Transverse colon (tissue), 4 donors: ENCODE measurements at regions not wholly inside any gene's neighbourhood (a gene's known extent, or its start where the extent isn't known, plus 50 kb on each side); places are given as distances from the start of the nearest gene placed in this dataset.

Source experiments
- DNase-seq: peaks from one replicate; pipeline ENCODE4 v3.0.0-alpha.2; 2019
- H3K27ac ChIP-seq, 4 donors: fragments of 200-600 bp; sonication (generic); 2 replicates each; pipeline ENCODE4 v1.5.1; 2016 to 2018; ENCODE audit warnings: inconsistent platforms in 4 of 4
- H3K27me3 ChIP-seq: fragments of 200-600 bp; sonication (generic); 2 replicates; pipeline ENCODE4 v1.5.1; 2017; ENCODE audit warnings: inconsistent platforms
- H3K36me3 ChIP-seq, 4 donors: fragments of 200-600 bp; sonication (generic); 2 replicates each; pipeline ENCODE4 v1.5.1; 2017 to 2019; ENCODE audit warnings: inconsistent platforms in 4 of 4
- H3K4me1 ChIP-seq, 4 donors: fragments of 200-600 bp; sonication (generic); 2 replicates each; pipeline ENCODE4 v1.5.1; 2017 to 2020; ENCODE audit warnings: inconsistent platforms in 4 of 4
- H3K4me3 ChIP-seq, 4 donors: fragments of 200-600 bp; sonication (generic); 1 replicate in 1 of 4; 2 replicates in 3 of 4; pipeline versions ENCODE4 v1.5.1 to v1.6.1; 2017 to 2019; ENCODE audit warnings: inconsistent platforms in 4 of 4
- H3K9me3 ChIP-seq, 2 donors: fragments of 200-600 bp; sonication (generic); 2 replicates each; pipeline ENCODE4 v1.5.1; 2017 to 2019; ENCODE audit warnings: inconsistent platforms in 2 of 2
- CTCF ChIP-seq, 5 experiments: fragments of 200-600 bp in 3 of 5; fragments of 450-650 bp in 2 of 5; sonication (generic) in 3 of 5; IDR thresholded peaks; 1 replicate in 2 of 5; 2 replicates in 3 of 5; pipeline ENCODE4 v1.5.1; 2016 to 2017; ENCODE audit warnings: antibody characterized with exemption in 5 of 5, inconsistent platforms in 3 of 5, mild to moderate bottlenecking in 2 of 5, moderate library complexity in 1 of 5
- EP300 ChIP-seq: sonication (generic); formaldehyde crosslinking; IDR thresholded peaks from one replicate; pipeline ENCODE4 v1.6.1; 2017; ENCODE audit warnings: antibody characterized with exemption, low read depth
- POLR2A ChIP-seq: fragments of 450-650 bp; IDR thresholded peaks from one replicate; pipeline ENCODE4 v1.6.1; 2016; ENCODE audit warnings: antibody characterized with exemption, mild to moderate bottlenecking, moderate library complexity
- POLR2AphosphoS5 ChIP-seq, 3 donors: sonication (generic); formaldehyde crosslinking; IDR thresholded peaks; one replicate each; pipeline ENCODE4 v1.6.1; 2016; ENCODE audit warnings: antibody characterized with exemption in 3 of 3
- WGBS, 2 donors: methylation state at CpG; one replicate each; pipeline ENCODE4 v1.1.5; 2018; ENCODE audit warnings: low coverage in 1 of 2; 5-methylcytosine and 5-hydroxymethylcytosine counted together
- in situ Hi-C, 4 donors: fragments of 200-750 bp; cut with MboI; loops; one replicate each; pipeline versions ENCODE4 v1.15.0 to v1.15.1; 2017; ENCODE audit warnings: low sequenced_read_pairs in 3 of 4, low pct_ligation_motif_present in 1 of 4, low pct_unique_long_range_greater_than_20kb in 1 of 4
- intact Hi-C: fragments of 100-400 bp; cut with DNase I; formaldehyde crosslinking; loops from one replicate; pipeline ENCODE4 v1.15.1; 2023; ENCODE audit warnings: low total_unique reads

- intact Hi-C loops (no loop called here), in situ Hi-C loops (no loop called here)
- no peak overlapping the region for H3K27ac ChIP-seq
- H3K4me3 ChIP-seq, result peak overlapping the region in 3 of 4 donors; percentile 26 to 55 (median 39)
- peaks cover 94% of the 10 kb centered on the region for H3K27me3 ChIP-seq
- TF ChIP-seq POLR2A (no peak), POLR2AphosphoS5 (IDR thresholded peaks at IDR 0.05) (no peak), EP300 (no peak), CTCF (IDR thresholded peaks at IDR 0.05) (no peak)
- WGBS, 2 donors, result 13% methylated on average over 32 of the region's 83 CpGs; no CpG with 5 or more reads in 1 of the 2 donors
- no peaks in the 10 kb centered on the region for H3K9me3 ChIP-seq
- DNase-seq, result peak; percentile 52
- H3K4me1 ChIP-seq, result peaks cover 10 to 26% (median 23%) of the 10 kb centered on the region in 4 donors
- H3K36me3 ChIP-seq, result no peaks in the 10 kb centered on the region
Observed at GRCh38 chr5:155728146-155728856, 598.7 kb upstream of the SGCD start.

- peaks cover 10 to 26% (median 23%) of the 10 kb centered on the region in 4 donors for H3K4me1 ChIP-seq
- no peak for TF ChIP-seq EP300
- no peak for TF ChIP-seq CTCF (IDR thresholded peaks at IDR 0.05)
- no peak for TF ChIP-seq POLR2AphosphoS5 (IDR thresholded peaks at IDR 0.05)
- TF ChIP-seq POLR2A, result no peak
- in situ Hi-C loops (no loop called here), intact Hi-C loops (no loop called here)
- H3K9me3 ChIP-seq, result no peaks in the 10 kb centered on the region
- no peaks in the 10 kb centered on the region for H3K36me3 ChIP-seq
- peaks cover 97% of the 10 kb centered on the region for H3K27me3 ChIP-seq
- DNase-seq, result no peak
- peak overlapping the region in 3 of 4 donors; percentile 26 to 55 (median 39) for H3K4me3 ChIP-seq
- WGBS, 2 donors, result 14% methylated on average over 41 of the region's 54 CpGs; no CpG with 5 or more reads in 1 of the 2 donors
- no peak overlapping the region for H3K27ac ChIP-seq
Observed at GRCh38 chr5:155728857-155729683, 597.9 kb upstream of the SGCD start.

GRCh38 chr5:155729684-155730059 lies 597.3 kb upstream of the SGCD start:
- in situ Hi-C loops, result no loop called here
- Histone ChIP-seq H3K27me3 (peaks cover 91% of the 10 kb centered on the region), H3K4me1 (peaks cover 10 to 26% (median 23%) of the 10 kb centered on the region in 4 donors), H3K27ac (no peak overlapping the region), H3K4me3 (peak overlapping the region in 1 of 4 donors; percentile 55), H3K9me3 (no peaks in the 10 kb centered on the region), H3K36me3 (no peaks in the 10 kb centered on the region)
- intact Hi-C loops, result no loop called here
- TF ChIP-seq POLR2A (no peak), POLR2AphosphoS5 (IDR thresholded peaks at IDR 0.05) (no peak), EP300 (no peak), CTCF (IDR thresholded peaks at IDR 0.05) (no peak)
- DNase-seq, result no peak
- 8 to 13% methylated on average over 3 to 13 of the region's 13 CpGs for WGBS, 2 donors

- no peak overlapping the region for H3K27ac ChIP-seq
- in situ Hi-C loops, result no loop called here
- no peak for DNase-seq
- H3K27me3 ChIP-seq, result peaks cover 59% of the 10 kb centered on the region
- H3K9me3 ChIP-seq, result no peaks in the 10 kb centered on the region
- TF ChIP-seq POLR2A (no peak), EP300 (no peak), POLR2AphosphoS5 (IDR thresholded peaks at IDR 0.05) (no peak), CTCF (IDR thresholded peaks at IDR 0.05) (no peak)
- H3K36me3 ChIP-seq, result no peaks in the 10 kb centered on the region
- H3K4me1 ChIP-seq, result peaks cover 10 to 22% (median 19%) of the 10 kb centered on the region in 4 donors
- WGBS, 2 donors, result 56 to 63% methylated on average over 5 to 6 of the region's 6 CpGs
- no peak overlapping the region for H3K4me3 ChIP-seq
- intact Hi-C loops, result no loop called here
Observed at GRCh38 chr5:155732587-155733376, 594.2 kb upstream of the SGCD start.
